HG03565 (cell line): ENCODE measurements at regions not wholly inside any gene's neighbourhood (a gene's known extent, or its start where the extent isn't known, plus 50 kb on each side); places are given as distances from the start of the nearest gene placed in this dataset.
"Not testable (repeated sequence)": the region's sequence is repeated elsewhere in the genome, so short reads cannot be mapped to it uniquely, and the experiment has no call there.

Source experiments
- ATAC-seq: cut with Tn5 transposase; IDR thresholded peaks from one replicate; pipeline ENCODE4 v1.9.1; 2021; ENCODE audit warnings: mild to moderate bottlenecking, moderate library complexity; ENCODE audit not compliant: unreplicated experiment

GRCh38 chr7:76852362-76852761 is 179.8 kb downstream of the SPDYE17 start:
- ATAC-seq, result not testable (repeated sequence)

- ATAC-seq, result not testable (repeated sequence)
Measured at GRCh38 chr7:76851617-76852016, 180.5 kb downstream of the SPDYE17 start.

GRCh38 chr7:76849887-76850563 is 182.1 kb downstream of the SPDYE17 start:
- ATAC-seq, result not testable (repeated sequence)

GRCh38 chr7:76839879-76840278 is 192.3 kb downstream of the SPDYE17 start:
- ATAC-seq, result not testable (repeated sequence)

- not testable (repeated sequence) for ATAC-seq
Measured at GRCh38 chr7:76839214-76839613, 192.9 kb downstream of the SPDYE17 start.

- ATAC-seq, result not testable (repeated sequence)
Measured at GRCh38 chr7:76838357-76838756, 193.8 kb downstream of the SPDYE17 start.

- not testable (repeated sequence) for ATAC-seq
Measured at GRCh38 chr7:76829233-76829632, 202.2 kb upstream of the POMZP3 start.

- not testable (repeated sequence) for ATAC-seq
Measured at GRCh38 chr7:76826181-76826580, 199.1 kb upstream of the POMZP3 start.

GRCh38 chr7:76809856-76810255 is 182.8 kb upstream of the POMZP3 start:
- not testable (repeated sequence) for ATAC-seq

- not testable (repeated sequence) for ATAC-seq
Measured at GRCh38 chr7:76807588-76808100, 180.6 kb upstream of the POMZP3 start.

GRCh38 chr7:76806460-76806859 is 179.4 kb upstream of the POMZP3 start:
- not testable (repeated sequence) for ATAC-seq

GRCh38 chr7:76806010-76806409 is 178.9 kb upstream of the POMZP3 start:
- not testable (repeated sequence) for ATAC-seq

GRCh38 chr7:76805262-76805661 is 178.2 kb upstream of the POMZP3 start:
- not testable (repeated sequence) for ATAC-seq

- not testable (repeated sequence) for ATAC-seq
Measured at GRCh38 chr7:76797639-76798038, 170.6 kb upstream of the POMZP3 start.

GRCh38 chr7:76780693-76781092 is 153.6 kb upstream of the POMZP3 start:
- ATAC-seq, result not testable (repeated sequence)

GRCh38 chr7:76774279-76774678 is 147.2 kb upstream of the POMZP3 start:
- not testable (repeated sequence) for ATAC-seq

- ATAC-seq, result not testable (repeated sequence)
Measured at GRCh38 chr7:76771980-76772379, 144.9 kb upstream of the POMZP3 start.

- ATAC-seq, result not testable (repeated sequence)
Measured at GRCh38 chr7:76763977-76764376, 136.9 kb upstream of the POMZP3 start.

GRCh38 chr7:76760546-76761220 is 133.6 kb upstream of the POMZP3 start:
- ATAC-seq, result not testable (repeated sequence)

GRCh38 chr7:76739538-76739937 is 112.5 kb upstream of the POMZP3 start:
- ATAC-seq, result not testable (repeated sequence)

- not testable (repeated sequence) for ATAC-seq
Measured at GRCh38 chr7:76736724-76737123, 109.6 kb upstream of the POMZP3 start.

GRCh38 chr7:76736091-76736490 is 109.0 kb upstream of the POMZP3 start:
- not testable (repeated sequence) for ATAC-seq
